Parathyroid adenoma (tissue), 2 donors: ENCODE measurements at regions not wholly inside any gene's neighbourhood (a gene's known extent, or its start where the extent isn't known, plus 50 kb on each side); places are given as distances from the start of the nearest gene placed in this dataset.

Source experiments
- H2AFZ ChIP-seq: fragments of 300-600 bp; sonication (generic); one replicate; pipeline ENCODE4 v1.7.0; 2017; ENCODE audit warnings: antibody characterized with exemption, mild to moderate bottlenecking
- H3K27ac ChIP-seq: fragments of 300-600 bp; sonication (generic); one replicate; pipeline ENCODE4 v1.7.0; 2017
- H3K27me3 ChIP-seq: fragments of 300-600 bp; sonication (generic); one replicate; pipeline ENCODE4 v1.7.0; 2017; ENCODE audit warnings: low read length; ENCODE audit not compliant: control insufficient read depth, insufficient read depth
- H3K36me3 ChIP-seq: fragments of 300-600 bp; sonication (generic); one replicate; pipeline ENCODE4 v1.7.0; 2017; ENCODE audit warnings: low read length; ENCODE audit not compliant: control insufficient read depth, insufficient read depth
- H3K4me1 ChIP-seq: fragments of 300-600 bp; sonication (generic); one replicate; pipeline ENCODE4 v1.7.0; 2017; ENCODE audit warnings: control low read depth
- H3K4me2 ChIP-seq: fragments of 300-600 bp; sonication (generic); one replicate; pipeline ENCODE4 v1.7.0; 2017; ENCODE audit warnings: low read length
- H3K4me3 ChIP-seq: fragments of 300-600 bp; sonication (generic); one replicate; pipeline ENCODE4 v1.7.0; 2017; ENCODE audit warnings: low read depth, low read length
- H3K79me2 ChIP-seq: fragments of 300-600 bp; sonication (generic); one replicate; pipeline ENCODE4 v1.7.0; 2017; ENCODE audit warnings: control low read depth
- H3K9ac ChIP-seq: fragments of 300-600 bp; sonication (generic); one replicate; pipeline ENCODE4 v1.7.0; 2017; ENCODE audit warnings: mild to moderate bottlenecking
- H3K9me3 ChIP-seq: fragments of 300-600 bp; sonication (generic); one replicate; pipeline ENCODE4 v1.7.0; 2017; ENCODE audit warnings: low read length; ENCODE audit not compliant: control insufficient read depth
- CTCF ChIP-seq: fragments of 300-600 bp; sonication (generic); IDR thresholded peaks from one replicate; pipeline ENCODE4 v1.7.0; 2017; ENCODE audit warnings: antibody characterized with exemption, mild to moderate bottlenecking
- donor health status: primary hyperparathyroidism.

DNA sequence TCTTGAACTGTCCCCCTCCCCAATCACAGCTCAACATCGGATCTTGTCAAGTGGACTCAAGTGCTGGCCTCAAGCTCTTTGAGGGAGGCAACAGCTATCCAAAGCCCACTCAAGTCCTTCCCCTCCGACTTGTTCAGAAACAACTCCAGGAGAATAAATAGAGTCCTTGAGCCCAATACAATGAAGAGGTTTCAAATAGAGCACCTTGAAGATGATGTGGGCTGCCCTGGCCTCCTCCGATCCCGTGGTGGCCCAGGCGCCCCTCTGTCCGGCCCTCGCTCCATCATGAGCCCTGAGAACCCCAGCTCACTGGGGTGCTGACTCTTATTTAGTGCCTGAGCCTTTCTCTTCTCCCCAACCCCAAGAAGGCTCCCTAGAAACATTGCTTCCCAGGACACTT, 164.3 kb upstream of the PMEPA1 start:
- Histone ChIP-seq H3K4me2 (no peak overlapping the region), H3K27me3 (no peaks in the 10 kb centered on the region), H3K27ac (no peak overlapping the region), H3K36me3 (no peaks in the 10 kb centered on the region), H3K4me3 (no peak overlapping the region), H3K9me3 (no peaks in the 10 kb centered on the region), H3K9ac (no peak overlapping the region), H3K79me2 (no peaks in the 10 kb centered on the region), H3K4me1 (no peaks in the 10 kb centered on the region), H2AFZ (no peak overlapping the region)
- TF ChIP-seq CTCF = no peak

- Histone ChIP-seq H3K27ac (no peak overlapping the region), H3K79me2 (no peaks in the 10 kb centered on the region), H2AFZ (no peak overlapping the region), H3K9me3 (no peaks in the 10 kb centered on the region), H3K27me3 (no peaks in the 10 kb centered on the region), H3K9ac (no peak overlapping the region), H3K36me3 (no peaks in the 10 kb centered on the region), H3K4me3 (no peak overlapping the region), H3K4me2 (no peak overlapping the region), H3K4me1 (no peaks in the 10 kb centered on the region)
- TF ChIP-seq CTCF = no peak
These were observed 163.1 kb upstream of the PMEPA1 start for GRCh38 chr20:57872816-57873409.

DNA sequence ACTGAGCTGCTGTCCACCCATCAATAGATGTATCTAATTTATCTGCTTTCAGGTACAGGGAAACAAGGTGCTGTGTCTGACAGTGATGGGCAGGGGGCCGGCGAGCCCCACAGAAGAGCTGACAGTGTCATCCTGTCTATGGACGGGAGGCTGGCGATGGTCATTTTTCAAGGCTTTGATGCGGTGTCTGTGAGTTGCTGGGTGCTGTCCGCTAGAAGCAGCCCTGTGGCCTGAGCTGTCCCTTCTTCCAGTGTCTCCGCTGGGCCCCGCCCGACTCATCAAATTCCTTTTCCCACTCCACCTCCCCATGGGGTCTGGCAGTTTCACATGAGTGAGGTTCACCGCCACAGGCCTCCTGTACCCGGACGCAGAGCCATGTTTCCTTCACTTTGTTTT, 161.4 kb upstream of the PMEPA1 start:
- no peak overlapping the region for H2AFZ ChIP-seq
- no peaks in the 10 kb centered on the region for H3K36me3 ChIP-seq
- no peak overlapping the region for H3K4me3 ChIP-seq
- H3K4me1 ChIP-seq = no peaks in the 10 kb centered on the region
- H3K27ac ChIP-seq = no peak overlapping the region
- TF ChIP-seq CTCF = no peak
- H3K4me2 ChIP-seq = no peak overlapping the region
- H3K27me3 ChIP-seq = no peaks in the 10 kb centered on the region
- no peaks in the 10 kb centered on the region for H3K79me2 ChIP-seq
- H3K9ac ChIP-seq = no peak overlapping the region
- no peaks in the 10 kb centered on the region for H3K9me3 ChIP-seq

- H3K9ac ChIP-seq = no peak overlapping the region
- no peak for TF ChIP-seq CTCF
- H3K4me1 ChIP-seq = no peaks in the 10 kb centered on the region
- no peak overlapping the region for H2AFZ ChIP-seq
- H3K9me3 ChIP-seq = no peaks in the 10 kb centered on the region
- H3K27me3 ChIP-seq = no peaks in the 10 kb centered on the region
- H3K36me3 ChIP-seq = no peaks in the 10 kb centered on the region
- no peak overlapping the region for H3K27ac ChIP-seq
- H3K4me2 ChIP-seq = no peak overlapping the region
- no peak overlapping the region for H3K4me3 ChIP-seq
- H3K79me2 ChIP-seq = no peaks in the 10 kb centered on the region
These were observed 160.9 kb upstream of the PMEPA1 start for GRCh38 chr20:57870597-57871236.

DNA sequence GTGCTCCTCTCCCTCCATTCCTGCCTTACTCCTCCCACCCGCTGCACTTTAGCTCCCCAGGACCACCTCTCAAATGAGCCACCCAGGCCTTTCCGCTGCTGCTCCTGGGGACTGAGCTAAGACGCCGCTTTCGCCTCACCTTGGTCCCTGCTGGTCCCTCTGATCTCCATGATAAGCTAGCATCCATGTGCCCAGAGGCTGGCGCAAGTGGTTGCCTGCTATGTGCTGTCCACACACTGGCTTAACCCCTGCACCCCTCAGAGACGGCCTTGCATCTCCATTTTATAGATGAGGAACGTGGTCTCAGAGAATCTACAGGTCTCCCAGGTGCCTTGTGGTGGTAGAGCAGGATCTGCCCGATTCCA, 160.1 kb upstream of the PMEPA1 start:
- no peaks in the 10 kb centered on the region for H3K9me3 ChIP-seq
- no peak overlapping the region for H2AFZ ChIP-seq
- no peak for TF ChIP-seq CTCF
- H3K36me3 ChIP-seq = no peaks in the 10 kb centered on the region
- H3K27ac ChIP-seq = no peak overlapping the region
- H3K4me1 ChIP-seq = no peaks in the 10 kb centered on the region
- H3K4me2 ChIP-seq = no peak overlapping the region
- H3K4me3 ChIP-seq = no peak overlapping the region
- H3K79me2 ChIP-seq = no peaks in the 10 kb centered on the region
- H3K9ac ChIP-seq = no peak overlapping the region
- H3K27me3 ChIP-seq = no peaks in the 10 kb centered on the region
